Mucosa of rectum (tissue), 2 donors: ENCODE measurements at regions not wholly inside any gene's neighbourhood (a gene's known extent, or its start where the extent isn't known, plus 50 kb on each side); places are given as distances from the start of the nearest gene placed in this dataset.

Experiments
- H3K27ac ChIP-seq, 2 donors: one replicate each; pipeline ENCODE4 v1.7.0; 2013; ENCODE audit warnings: inconsistent platforms in 2 of 2, low read depth in 2 of 2, low read length in 2 of 2
- H3K27me3 ChIP-seq, 2 donors: one replicate each; pipeline ENCODE4 v1.7.0; 2013; ENCODE audit warnings: low read length in 2 of 2; ENCODE audit not compliant: control insufficient read depth in 2 of 2, insufficient read depth in 2 of 2
- H3K36me3 ChIP-seq, 2 donors: one replicate each; pipeline ENCODE4 v1.7.0; 2013; ENCODE audit warnings: low read length in 2 of 2; ENCODE audit not compliant: control insufficient read depth in 2 of 2, insufficient read depth in 2 of 2
- H3K4me1 ChIP-seq, 2 donors: one replicate each; pipeline ENCODE4 v1.7.0; 2013; ENCODE audit warnings: low read length in 2 of 2, mild to moderate bottlenecking in 1 of 2; ENCODE audit not compliant: control insufficient read depth in 2 of 2, insufficient read depth in 2 of 2
- H3K4me3 ChIP-seq, 2 donors: one replicate each; pipeline ENCODE4 v1.7.0; 2013; ENCODE audit warnings: low read length in 2 of 2
- H3K9ac ChIP-seq, 2 donors: one replicate each; pipeline ENCODE4 v1.7.0; 2013; ENCODE audit warnings: low read length in 2 of 2, low read depth in 1 of 2, mild to moderate bottlenecking in 1 of 2
- H3K9me3 ChIP-seq, 2 donors: one replicate each; pipeline ENCODE4 v1.7.0; 2013; ENCODE audit warnings: low read length in 2 of 2; ENCODE audit not compliant: control insufficient read depth in 2 of 2
- donor health status: healthy.
- donor health status: Normal muscosa, but diverticular disease.

- H3K36me3 ChIP-seq: no peaks in the 10 kb centered on the region
- H3K9ac ChIP-seq: no peak overlapping the region
- peak overlapping the region; percentile 41 to 58 for H3K4me3 ChIP-seq
Observed at GRCh38 chr18:72692086-72692485, 147.9 kb upstream of the CBLN2 start.

GRCh38 chr18:72687736-72688135, 143.6 kb upstream of the CBLN2 start:
- Histone ChIP-seq H3K4me3 (no peak overlapping the region), H3K9ac (no peak overlapping the region), H3K9me3 (no peaks in the 10 kb centered on the region), H3K4me1 (peaks cover 5 to 6% of the 10 kb centered on the region in 2 donors), H3K36me3 (no peaks in the 10 kb centered on the region), H3K27me3 (no peaks in the 10 kb centered on the region), H3K27ac (no peak overlapping the region)

More at GRCh38 chr18:72692086-72692485, 147.9 kb upstream of the CBLN2 start:
- Histone ChIP-seq H3K9me3 (no peaks in the 10 kb centered on the region), H3K27ac (no peak overlapping the region), H3K4me1 (peaks cover 6% of the 10 kb centered on the region in 2 donors), H3K27me3 (no peaks in the 10 kb centered on the region)

- Histone ChIP-seq H3K9me3 (no peaks in the 10 kb centered on the region), H3K27me3 (no peaks in the 10 kb centered on the region), H3K4me3 (no peak overlapping the region), H3K4me1 (no peaks in the 10 kb centered on the region), H3K9ac (no peak overlapping the region), H3K27ac (no peak overlapping the region), H3K36me3 (no peaks in the 10 kb centered on the region)
Observed at GRCh38 chr18:72675394-72675793, 131.3 kb upstream of the CBLN2 start.

GRCh38 chr18:72674710-72675109, 130.6 kb upstream of the CBLN2 start:
- H3K9me3 ChIP-seq: no peaks in the 10 kb centered on the region
- H3K4me1 ChIP-seq: no peaks in the 10 kb centered on the region
- no peaks in the 10 kb centered on the region for H3K36me3 ChIP-seq
- no peak overlapping the region for H3K4me3 ChIP-seq
- no peak overlapping the region for H3K27ac ChIP-seq
- no peaks in the 10 kb centered on the region for H3K27me3 ChIP-seq
- H3K9ac ChIP-seq: no peak overlapping the region

- Histone ChIP-seq H3K9ac (no peak overlapping the region), H3K27ac (no peak overlapping the region), H3K36me3 (no peaks in the 10 kb centered on the region), H3K9me3 (no peaks in the 10 kb centered on the region), H3K4me1 (no peaks in the 10 kb centered on the region), H3K4me3 (no peak overlapping the region), H3K27me3 (no peaks in the 10 kb centered on the region)
Observed at GRCh38 chr18:72673242-72673641, 129.1 kb upstream of the CBLN2 start.

- H3K9ac ChIP-seq: no peak overlapping the region
- H3K27ac ChIP-seq: no peak overlapping the region
- no peaks in the 10 kb centered on the region for H3K27me3 ChIP-seq
- H3K4me1 ChIP-seq: no peaks in the 10 kb centered on the region
- H3K36me3 ChIP-seq: no peaks in the 10 kb centered on the region
- H3K9me3 ChIP-seq: no peaks in the 10 kb centered on the region
- no peak overlapping the region for H3K4me3 ChIP-seq
Observed at GRCh38 chr18:72672364-72673184, 128.4 kb upstream of the CBLN2 start.

- no peaks in the 10 kb centered on the region for H3K27me3 ChIP-seq
- H3K9me3 ChIP-seq: no peaks in the 10 kb centered on the region
- H3K9ac ChIP-seq: no peak overlapping the region
- H3K4me1 ChIP-seq: no peaks in the 10 kb centered on the region
- H3K27ac ChIP-seq: no peak overlapping the region
- H3K36me3 ChIP-seq: no peaks in the 10 kb centered on the region
- H3K4me3 ChIP-seq: no peak overlapping the region
Observed at GRCh38 chr18:72667932-72668331, 123.8 kb upstream of the CBLN2 start.

GRCh38 chr18:72652990-72653593, 109.0 kb upstream of the CBLN2 start:
- Histone ChIP-seq H3K9me3 (no peaks in the 10 kb centered on the region), H3K4me1 (no peaks in the 10 kb centered on the region), H3K4me3 (no peak overlapping the region), H3K9ac (no peak overlapping the region), H3K27me3 (no peaks in the 10 kb centered on the region), H3K27ac (no peak overlapping the region), H3K36me3 (no peaks in the 10 kb centered on the region)

- Histone ChIP-seq H3K4me3 (no peak overlapping the region), H3K9me3 (no peaks in the 10 kb centered on the region), H3K36me3 (no peaks in the 10 kb centered on the region), H3K27me3 (no peaks in the 10 kb centered on the region), H3K9ac (no peak overlapping the region), H3K27ac (no peak overlapping the region), H3K4me1 (no peaks in the 10 kb centered on the region)
Observed at GRCh38 chr18:72651033-72651432, 106.9 kb upstream of the CBLN2 start.

GRCh38 chr18:72648481-72648960, 104.4 kb upstream of the CBLN2 start:
- Histone ChIP-seq H3K9ac (no peak overlapping the region), H3K4me3 (no peak overlapping the region), H3K27me3 (no peaks in the 10 kb centered on the region), H3K9me3 (no peaks in the 10 kb centered on the region), H3K27ac (no peak overlapping the region), H3K36me3 (no peaks in the 10 kb centered on the region), H3K4me1 (no peaks in the 10 kb centered on the region)
